ENCODE measurements at regions not wholly inside any gene's neighbourhood (a gene's known extent, or its start where the extent isn't known, plus 50 kb on each side); places are given as distances from the start of the nearest gene placed in this dataset.

DNA sequence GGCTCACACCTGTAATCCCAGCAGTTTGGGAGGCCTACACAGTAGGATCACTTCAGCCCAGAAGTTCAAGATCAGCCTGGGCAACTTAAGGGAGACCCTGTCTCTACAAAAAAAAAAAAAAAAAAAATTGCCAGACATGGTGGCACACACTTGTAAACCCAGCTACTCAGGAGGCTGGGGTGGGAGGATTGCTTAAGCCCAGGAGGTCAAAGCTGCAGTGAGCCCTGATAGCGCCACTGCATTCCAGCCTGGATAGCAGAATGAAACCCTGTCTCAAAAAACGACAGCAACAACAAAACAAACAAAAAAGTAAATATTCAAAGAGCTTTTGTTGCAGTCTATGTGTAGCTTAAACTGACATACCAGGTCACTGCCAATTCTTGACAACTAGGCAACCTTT lies 63.1 kb upstream of the TANK start:
- TF ChIP-seq, protein P1, sequence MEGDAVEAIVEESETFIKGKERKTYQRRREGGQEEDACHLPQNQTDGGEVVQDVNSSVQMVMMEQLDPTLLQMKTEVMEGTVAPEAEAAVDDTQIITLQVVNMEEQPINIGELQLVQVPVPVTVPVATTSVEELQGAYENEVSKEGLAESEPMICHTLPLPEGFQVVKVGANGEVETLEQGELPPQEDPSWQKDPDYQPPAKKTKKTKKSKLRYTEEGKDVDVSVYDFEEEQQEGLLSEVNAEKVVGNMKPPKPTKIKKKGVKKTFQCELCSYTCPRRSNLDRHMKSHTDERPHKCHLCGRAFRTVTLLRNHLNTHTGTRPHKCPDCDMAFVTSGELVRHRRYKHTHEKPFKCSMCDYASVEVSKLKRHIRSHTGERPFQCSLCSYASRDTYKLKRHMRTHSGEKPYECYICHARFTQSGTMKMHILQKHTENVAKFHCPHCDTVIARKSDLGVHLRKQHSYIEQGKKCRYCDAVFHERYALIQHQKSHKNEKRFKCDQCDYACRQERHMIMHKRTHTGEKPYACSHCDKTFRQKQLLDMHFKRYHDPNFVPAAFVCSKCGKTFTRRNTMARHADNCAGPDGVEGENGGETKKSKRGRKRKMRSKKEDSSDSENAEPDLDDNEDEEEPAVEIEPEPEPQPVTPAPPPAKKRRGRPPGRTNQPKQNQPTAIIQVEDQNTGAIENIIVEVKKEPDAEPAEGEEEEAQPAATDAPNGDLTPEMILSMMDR (conservative IDR thresholded peaks at IDR 0.05), result no peak
- H3K27ac ChIP-seq, result no peak overlapping the region

DNA sequence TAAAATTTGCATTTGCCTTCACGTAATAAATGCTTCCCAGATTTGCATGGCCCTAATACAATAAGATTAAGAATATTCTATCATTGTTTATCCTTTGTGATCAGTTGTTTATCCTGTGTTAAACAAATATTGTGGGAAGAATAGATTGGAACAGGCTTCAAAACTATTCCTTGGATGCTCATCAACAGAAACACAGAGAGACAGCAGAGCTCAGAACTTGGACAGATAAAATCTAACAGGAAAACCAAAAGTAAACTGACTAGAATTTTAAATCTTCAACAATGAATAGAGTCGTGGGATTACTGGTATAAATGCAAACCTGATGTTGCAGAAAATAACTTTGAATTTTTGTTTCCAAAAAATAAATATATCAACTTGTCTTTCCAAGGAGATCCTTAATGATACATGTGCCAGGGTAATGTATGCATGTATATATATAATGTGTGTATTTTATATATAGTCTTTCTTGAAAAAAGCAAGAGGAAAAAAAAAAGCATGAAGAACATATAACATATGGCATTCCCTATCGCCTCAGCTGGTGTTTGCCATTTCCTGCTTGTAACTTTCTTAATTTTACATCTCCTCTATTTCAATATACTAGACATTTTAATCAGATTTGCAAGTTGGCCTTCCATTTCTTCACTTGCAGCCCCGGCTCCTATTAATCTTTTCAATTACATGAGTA lies 59.9 kb upstream of the TANK start:
- peak overlapping the region; percentile 33 for H3K27ac ChIP-seq
- TF ChIP-seq, protein P1 (conservative IDR thresholded peaks at IDR 0.05), result no peak

DNA sequence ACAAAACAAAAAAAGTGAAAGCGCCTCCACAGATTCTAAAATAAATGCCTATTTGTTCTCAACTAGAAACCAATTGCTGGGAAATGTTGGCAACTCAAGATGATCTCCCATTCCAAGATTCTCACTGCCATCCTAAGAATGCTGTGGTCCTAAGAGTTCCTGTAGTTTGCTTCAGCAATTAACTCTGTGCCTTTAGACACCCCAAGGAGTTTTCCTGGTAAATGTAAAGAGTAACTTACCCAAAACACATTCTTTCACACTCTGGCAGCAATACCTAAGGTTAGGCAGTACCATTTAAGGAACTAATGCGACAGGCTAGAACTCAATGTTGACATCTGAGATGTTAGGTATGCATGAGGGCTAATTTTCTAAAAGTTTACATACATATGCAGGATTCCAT lies 58.8 kb upstream of the TANK start:
- TF ChIP-seq, protein P1 (conservative IDR thresholded peaks at IDR 0.05), result no peak
- H3K27ac ChIP-seq, result peak overlapping the region; percentile 33; the same call in 1 of the 2 replicates

DNA sequence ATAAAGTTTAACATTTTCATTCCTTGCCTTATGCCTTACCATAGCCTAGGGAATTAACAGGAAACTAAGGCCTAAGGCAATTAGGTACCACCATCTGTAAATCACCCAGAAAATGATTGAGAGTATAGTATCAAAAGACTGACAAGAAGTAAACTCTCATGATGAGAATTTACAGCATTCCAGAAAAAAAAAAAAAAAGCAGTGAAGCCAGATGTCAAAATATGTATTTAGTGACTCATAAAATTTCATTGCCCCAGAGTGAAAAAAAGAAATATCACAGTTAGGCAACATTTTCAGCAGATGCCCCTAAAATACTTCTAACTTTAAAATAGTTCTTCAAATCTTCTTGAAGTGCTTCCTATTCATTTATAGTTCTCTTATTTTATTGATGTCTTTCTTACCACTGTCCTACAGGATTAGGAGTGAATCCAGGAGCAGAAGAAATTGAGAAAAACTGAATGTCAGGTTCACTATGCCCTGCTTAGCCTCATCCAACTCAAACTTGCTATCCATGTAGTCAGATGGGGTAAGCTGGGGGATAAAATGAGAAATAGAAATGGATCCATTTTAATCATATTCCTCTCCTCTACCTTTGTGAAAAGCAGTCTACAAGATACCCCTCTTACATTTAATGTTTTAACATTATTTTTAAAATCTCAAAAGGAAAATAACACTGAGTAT lies 57.3 kb upstream of the TANK start:
- no peak overlapping the region for H3K27ac ChIP-seq
- TF ChIP-seq, protein P1 (conservative IDR thresholded peaks at IDR 0.05), result no peak

DNA sequence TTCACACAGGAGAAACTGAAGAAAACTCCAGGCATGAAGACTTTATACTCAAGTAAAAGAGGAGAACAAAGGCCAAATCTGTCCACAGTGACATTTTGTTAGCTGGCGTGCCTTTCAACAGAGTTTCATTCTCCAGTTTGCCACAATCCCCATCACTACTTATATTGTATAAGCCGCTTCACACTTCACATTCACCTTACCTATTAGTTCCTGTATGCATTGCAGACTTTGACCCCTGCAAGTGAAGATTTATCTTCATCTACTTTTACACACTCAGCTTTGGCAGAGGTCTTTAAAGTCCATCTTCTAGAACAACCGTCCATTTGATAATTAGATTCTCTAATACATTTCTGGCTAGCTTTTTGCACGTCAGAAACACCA lies 56.8 kb upstream of the TANK start:
- no peak overlapping the region for H3K27ac ChIP-seq
- TF ChIP-seq, protein P1 (conservative IDR thresholded peaks at IDR 0.05), result no peak

DNA sequence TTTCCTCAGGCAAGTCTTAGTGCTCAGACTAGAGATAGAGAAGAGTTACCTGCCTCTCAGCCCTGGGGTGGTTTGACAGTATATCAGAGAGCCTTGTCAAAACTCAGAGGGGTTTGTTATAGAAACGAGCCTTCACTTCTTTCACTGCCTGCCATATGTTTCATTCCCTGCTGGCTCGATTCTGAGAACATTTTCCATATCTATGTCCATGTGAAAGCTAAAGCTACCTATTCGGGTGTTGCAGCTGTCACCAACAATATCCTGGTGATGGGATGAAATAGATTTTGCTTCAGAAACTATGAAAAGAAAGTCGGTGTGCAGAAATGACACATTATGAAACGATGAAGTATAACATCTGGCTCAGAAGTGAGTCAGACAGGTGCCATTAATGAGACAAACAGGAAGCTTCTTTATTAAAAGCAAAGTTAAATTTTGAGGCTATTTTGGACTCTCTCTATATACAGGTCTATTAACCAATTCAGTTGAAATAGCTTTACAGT lies 56.1 kb upstream of the TANK start:
- TF ChIP-seq, protein P1 (conservative IDR thresholded peaks at IDR 0.05), result no peak
- H3K27ac ChIP-seq, result no peak overlapping the region

DNA sequence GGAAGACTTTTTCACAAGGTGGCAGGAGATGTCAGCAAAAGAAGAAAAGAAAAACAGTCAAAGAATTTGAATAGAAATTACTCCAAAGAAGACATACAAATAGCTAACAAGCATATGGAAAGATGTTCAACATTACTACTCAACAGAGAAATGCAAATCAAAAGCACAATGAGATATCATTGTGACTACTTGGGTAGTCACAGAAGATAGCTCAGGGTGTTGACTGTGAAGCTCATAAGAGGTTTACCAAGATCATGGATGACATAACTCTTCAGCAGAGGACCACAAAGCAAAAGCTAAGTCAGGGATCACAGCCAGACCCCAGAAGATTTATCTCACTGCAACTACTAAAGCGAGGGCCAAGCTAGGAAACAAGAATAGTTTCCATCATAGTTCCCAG lies 53.0 kb upstream of the TANK start:
- H3K27ac ChIP-seq, result no peak overlapping the region
- TF ChIP-seq, protein P1 (conservative IDR thresholded peaks at IDR 0.05), result no peak
